Neutrophil (primary cell): ENCODE measurements at regions not wholly inside any gene's neighbourhood (a gene's known extent, or its start where the extent isn't known, plus 50 kb on each side); places are given as distances from the start of the nearest gene placed in this dataset.
"Not testable (repeated sequence)": the region's sequence is repeated elsewhere in the genome, so short reads cannot be mapped to it uniquely, and the experiment has no call there.

Experiments used
- H3K27ac ChIP-seq: fragments of 200-600 bp; sonication (generic); 2 replicates; pipeline ENCODE4 v1.5.1; 2016; ENCODE audit warnings: mild to moderate bottlenecking, moderate library complexity
- H3K27me3 ChIP-seq: fragments of 200-600 bp; sonication (generic); 2 replicates; pipeline ENCODE4 v1.6.0; 2016; ENCODE audit warnings: mild to moderate bottlenecking
- H3K36me3 ChIP-seq: fragments of 200-600 bp; sonication (generic); 2 replicates; pipeline ENCODE4 v1.5.1; 2017
- H3K4me1 ChIP-seq, 2 experiments: fragments of 200-600 bp in 1 of 2; sonication (generic) in 1 of 2; 1 replicate in 1 of 2; 2 replicates in 1 of 2; pipeline versions ENCODE4 v1.5.1 to v1.6.1; 2013 to 2016; ENCODE audit warnings: low read depth in 1 of 2, low read length in 1 of 2, mild to moderate bottlenecking in 1 of 2, moderate library complexity in 1 of 2; ENCODE audit not compliant: control insufficient read depth in 1 of 2, insufficient read depth in 1 of 2
- H3K4me3 ChIP-seq, 2 experiments: fragments of 200-600 bp in 1 of 2; sonication (generic) in 1 of 2; 1 replicate in 1 of 2; 2 replicates in 1 of 2; pipeline ENCODE4 v1.5.1; 2013 to 2016; ENCODE audit warnings: low read depth in 1 of 2, low read length in 1 of 2, mild to moderate bottlenecking in 1 of 2, moderate library complexity in 1 of 2
- H3K9me3 ChIP-seq: fragments of 200-600 bp; sonication (generic); 2 replicates; pipeline ENCODE4 v1.5.1; 2016
- CTCF ChIP-seq: fragments of 200-600 bp; sonication (generic); IDR thresholded peaks from 2 replicates; pipeline ENCODE4 v1.5.1; 2016; ENCODE audit warnings: antibody characterized with exemption

GRCh38 chr14:48710133-48710532, 876.0 kb downstream of the RPS29 start:
- Histone ChIP-seq H3K9me3 (no peaks in the 10 kb centered on the region), H3K4me1 (no peaks in the 10 kb centered on the region), H3K4me3 (no peak overlapping the region), H3K36me3 (no peaks in the 10 kb centered on the region), H3K27me3 (no peaks in the 10 kb centered on the region), H3K27ac (no peak overlapping the region)
- TF ChIP-seq CTCF = no peak

DNA sequence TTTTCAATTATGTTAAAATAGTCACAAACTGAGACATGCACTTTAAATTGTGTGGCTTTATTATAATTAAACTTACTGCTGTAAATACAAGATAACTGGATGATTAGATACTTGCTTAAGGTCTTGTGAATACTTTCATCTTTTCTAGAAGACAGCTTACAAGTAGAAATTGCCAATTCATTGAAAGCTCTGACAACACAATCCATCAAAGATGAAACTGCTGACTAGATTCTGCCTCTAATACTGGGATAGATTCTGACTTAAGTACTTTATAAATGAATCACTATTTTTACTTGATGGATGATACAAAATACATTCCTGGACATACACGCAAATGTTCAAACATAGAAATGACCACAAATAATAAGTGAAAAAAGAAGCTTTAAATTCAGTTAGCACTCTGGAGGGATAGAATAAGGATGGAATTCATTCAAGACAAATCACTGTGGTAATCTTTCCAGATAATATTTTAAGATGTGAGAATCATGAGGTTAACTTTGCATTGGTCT, 876.8 kb downstream of the RPS29 start:
- H3K9me3 ChIP-seq = no peaks in the 10 kb centered on the region
- H3K27me3 ChIP-seq = no peaks in the 10 kb centered on the region
- no peaks in the 10 kb centered on the region for H3K4me1 ChIP-seq
- H3K36me3 ChIP-seq = no peaks in the 10 kb centered on the region
- H3K27ac ChIP-seq = no peak overlapping the region
- H3K4me3 ChIP-seq = no peak overlapping the region
- no peak for TF ChIP-seq CTCF

GRCh38 chr14:48704639-48705038, 881.5 kb downstream of the RPS29 start:
- Histone ChIP-seq H3K27ac (no peak overlapping the region), H3K4me1 (no peaks in the 10 kb centered on the region), H3K9me3 (no peaks in the 10 kb centered on the region), H3K27me3 (no peaks in the 10 kb centered on the region), H3K36me3 (no peaks in the 10 kb centered on the region), H3K4me3 (no peak overlapping the region)
- no peak for TF ChIP-seq CTCF

DNA sequence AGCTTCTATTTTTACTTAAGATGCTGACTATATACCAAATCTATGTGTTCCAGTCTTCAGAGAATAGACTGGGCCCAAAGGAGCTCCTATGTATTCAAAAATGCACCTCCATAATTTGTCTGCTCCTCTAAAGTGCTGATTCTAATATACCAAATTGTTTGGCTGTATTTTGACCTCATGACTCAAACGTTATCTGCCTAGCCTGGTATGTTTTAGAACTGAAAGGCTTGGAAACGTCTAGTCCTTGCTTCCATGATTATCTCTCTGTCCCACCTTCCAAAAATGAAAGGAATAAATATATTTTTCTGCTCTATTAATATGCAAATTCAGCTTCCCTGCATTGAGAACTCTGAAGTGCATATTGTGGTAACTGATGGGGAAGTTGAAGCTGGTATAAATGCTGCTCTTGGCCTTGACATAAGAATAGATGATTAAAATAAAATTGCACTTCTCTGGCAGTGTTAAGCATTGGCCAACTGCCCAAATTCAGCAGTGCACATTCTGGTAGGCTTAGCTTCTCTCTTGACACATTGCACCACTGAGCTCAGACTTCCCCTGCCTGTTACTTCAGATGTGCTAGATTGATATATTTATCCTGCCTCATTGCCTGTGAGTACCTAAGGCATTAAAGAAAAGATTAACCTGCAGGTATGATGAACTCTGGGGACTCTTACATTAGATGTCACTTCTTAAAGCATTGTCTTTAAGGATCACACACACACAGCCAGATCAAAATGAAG, 882.3 kb downstream of the RPS29 start:
- TF ChIP-seq CTCF = no peak
- Histone ChIP-seq H3K27me3 (no peaks in the 10 kb centered on the region), H3K27ac (no peak overlapping the region), H3K36me3 (no peaks in the 10 kb centered on the region), H3K9me3 (no peaks in the 10 kb centered on the region), H3K4me1 (no peaks in the 10 kb centered on the region), H3K4me3 (no peak overlapping the region)

- H3K36me3 ChIP-seq, H3K27me3 ChIP-seq, H3K27ac ChIP-seq, H3K9me3 ChIP-seq, H3K4me1 ChIP-seq, H3K4me3 ChIP-seq: not testable (repeated sequence)
Observed at GRCh38 chr14:48697362-48697761, 888.8 kb downstream of the RPS29 start.

DNA sequence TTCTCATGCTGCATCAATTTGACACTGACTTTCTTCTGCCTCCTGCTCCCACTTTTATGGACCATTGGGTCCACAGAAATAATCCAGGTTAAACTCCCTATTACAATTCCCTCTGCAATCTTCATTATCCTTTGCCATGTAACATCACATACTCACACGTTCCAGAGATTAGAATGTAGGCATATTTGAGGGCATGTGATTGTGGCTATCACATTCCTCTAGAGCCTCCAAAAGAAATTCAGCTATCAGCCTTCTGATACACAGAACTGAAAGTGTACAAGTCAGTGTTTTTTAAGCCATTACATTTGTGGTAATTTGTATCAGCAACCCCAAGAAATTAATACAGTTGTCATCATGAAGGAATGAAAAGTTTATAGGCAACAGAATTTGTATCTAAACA, 892.4 kb downstream of the RPS29 start:
- Histone ChIP-seq H3K36me3 (no peaks in the 10 kb centered on the region), H3K27me3 (no peaks in the 10 kb centered on the region), H3K27ac (no peak overlapping the region), H3K4me1 (no peaks in the 10 kb centered on the region), H3K9me3 (no peaks in the 10 kb centered on the region), H3K4me3 (no peak overlapping the region)
- TF ChIP-seq CTCF = no peak
